C4-2B (cell line): ENCODE measurements at regions not wholly inside any gene's neighbourhood (a gene's known extent, or its start where the extent isn't known, plus 50 kb on each side); places are given as distances from the start of the nearest gene placed in this dataset.

Source experiments
- ZFX ChIP-seq: fragments of 450-650 bp; IDR thresholded peaks from 2 replicates; pipeline ENCODE4 v1.6.1; 2017
- TF ChIP-seq, protein P1 (sequence below): fragments of 450-650 bp; conservative IDR thresholded peaks from 2 replicates; pipeline ENCODE4 v1.5.1; 2017; ENCODE audit warnings: mild to moderate bottlenecking

DNA sequence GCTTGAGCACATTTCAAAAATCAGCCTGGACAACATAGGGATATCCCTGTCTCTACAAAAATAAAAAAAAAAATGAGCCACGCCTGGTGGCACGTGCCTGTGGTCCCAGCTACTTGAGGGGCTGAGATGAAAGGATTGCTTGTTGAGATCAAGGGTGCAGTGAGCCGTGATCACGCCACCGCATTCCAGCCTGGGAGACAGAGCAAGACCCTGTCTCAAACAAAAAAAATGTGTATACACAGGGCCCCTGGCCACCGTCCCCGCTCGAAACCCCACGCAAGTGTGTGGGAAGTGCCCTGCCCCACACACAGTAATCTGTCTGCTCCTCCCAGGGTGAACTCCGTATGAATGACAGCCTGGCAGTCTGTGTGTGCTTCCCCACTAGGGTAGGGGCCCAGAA, 93.0 kb upstream of the RPL38 start:
- TF ChIP-seq, protein P1, sequence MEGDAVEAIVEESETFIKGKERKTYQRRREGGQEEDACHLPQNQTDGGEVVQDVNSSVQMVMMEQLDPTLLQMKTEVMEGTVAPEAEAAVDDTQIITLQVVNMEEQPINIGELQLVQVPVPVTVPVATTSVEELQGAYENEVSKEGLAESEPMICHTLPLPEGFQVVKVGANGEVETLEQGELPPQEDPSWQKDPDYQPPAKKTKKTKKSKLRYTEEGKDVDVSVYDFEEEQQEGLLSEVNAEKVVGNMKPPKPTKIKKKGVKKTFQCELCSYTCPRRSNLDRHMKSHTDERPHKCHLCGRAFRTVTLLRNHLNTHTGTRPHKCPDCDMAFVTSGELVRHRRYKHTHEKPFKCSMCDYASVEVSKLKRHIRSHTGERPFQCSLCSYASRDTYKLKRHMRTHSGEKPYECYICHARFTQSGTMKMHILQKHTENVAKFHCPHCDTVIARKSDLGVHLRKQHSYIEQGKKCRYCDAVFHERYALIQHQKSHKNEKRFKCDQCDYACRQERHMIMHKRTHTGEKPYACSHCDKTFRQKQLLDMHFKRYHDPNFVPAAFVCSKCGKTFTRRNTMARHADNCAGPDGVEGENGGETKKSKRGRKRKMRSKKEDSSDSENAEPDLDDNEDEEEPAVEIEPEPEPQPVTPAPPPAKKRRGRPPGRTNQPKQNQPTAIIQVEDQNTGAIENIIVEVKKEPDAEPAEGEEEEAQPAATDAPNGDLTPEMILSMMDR = no peak
- no peak for TF ChIP-seq ZFX
